Loucy (cell line): ENCODE measurements at regions not wholly inside any gene's neighbourhood (a gene's known extent, or its start where the extent isn't known, plus 50 kb on each side); places are given as distances from the start of the nearest gene placed in this dataset.

Experiments used
- H2AFZ ChIP-seq: fragments of 200-600 bp; sonication (generic); 2 replicates; pipeline ENCODE4 v1.6.0; 2016; ENCODE audit warnings: antibody characterized with exemption, mild to moderate bottlenecking, low read length, moderate library complexity
- H3F3A ChIP-seq: fragments of 200-600 bp; 2 replicates; pipeline ENCODE4 v1.6.0; 2016; ENCODE audit warnings: antibody characterized with exemption, low read depth, mild to moderate bottlenecking
- H3K27me3 ChIP-seq: fragments of 200-600 bp; sonication (generic); 2 replicates; pipeline ENCODE4 v1.6.1; 2014; ENCODE audit warnings: low read length, mild to moderate bottlenecking; ENCODE audit not compliant: insufficient read depth, poor library complexity, severe bottlenecking
- H3K36me3 ChIP-seq: fragments of 200-600 bp; sonication (generic); 2 replicates; pipeline ENCODE4 v1.6.1; 2016; ENCODE audit warnings: low read length; ENCODE audit not compliant: insufficient read depth
- H3K4me1 ChIP-seq: fragments of 200-600 bp; sonication (generic); 2 replicates; pipeline ENCODE4 v1.5.1; 2014; ENCODE audit warnings: low read length, mild to moderate bottlenecking; ENCODE audit not compliant: insufficient read depth, poor library complexity, severe bottlenecking
- H3K4me2 ChIP-seq: fragments of 200-600 bp; sonication (generic); 2 replicates; pipeline ENCODE4 v1.6.0; 2014; ENCODE audit warnings: antibody characterized with exemption, low read length, low read depth, mild to moderate bottlenecking; ENCODE audit not compliant: poor library complexity, severe bottlenecking
- H3K4me3 ChIP-seq: fragments of 200-600 bp; sonication (generic); 2 replicates; pipeline ENCODE4 v1.5.1; 2014; ENCODE audit warnings: low read length, mild to moderate bottlenecking, mixed read lengths; ENCODE audit not compliant: poor library complexity, severe bottlenecking
- H3K79me2 ChIP-seq: fragments of 200-600 bp; sonication (generic); 2 replicates; pipeline ENCODE4 v1.6.1; 2014; ENCODE audit warnings: low read length; ENCODE audit not compliant: insufficient read depth
- H3K9ac ChIP-seq: fragments of 200-600 bp; sonication (generic); 2 replicates; pipeline ENCODE4 v1.6.0; 2014; ENCODE audit warnings: mild to moderate bottlenecking, low read depth, low read length, moderate library complexity; ENCODE audit not compliant: poor library complexity, severe bottlenecking
- H3K9me2 ChIP-seq: fragments of 200-600 bp; sonication (generic); replicated peaks from 2 replicates; pipeline ENCODE4 v1.6.1; 2016; ENCODE audit warnings: low read depth, low read length, mixed read lengths
- H3K9me3 ChIP-seq: fragments of 200-600 bp; sonication (generic); 2 replicates; pipeline ENCODE4 v1.6.1; 2014; ENCODE audit warnings: mild to moderate bottlenecking, antibody characterized with exemption, low read length, low read depth; ENCODE audit not compliant: insufficient read depth
- H4K20me1 ChIP-seq: fragments of 200-600 bp; sonication (generic); 2 replicates; pipeline ENCODE4 v1.6.0; 2014; ENCODE audit warnings: antibody characterized with exemption, low read length, mild to moderate bottlenecking; ENCODE audit not compliant: insufficient read depth, poor library complexity, severe bottlenecking
- EZH2phosphoT487 ChIP-seq: fragments of 200-600 bp; IDR thresholded peaks from 2 replicates; pipeline ENCODE4 v1.6.1; 2018; ENCODE audit warnings: antibody characterized with exemption, mild to moderate bottlenecking, moderate library complexity, borderline replicate concordance
- TF ChIP-seq, protein P1 (sequence below): fragments of 200-600 bp; sonication (generic); conservative IDR thresholded peaks from 2 replicates; pipeline ENCODE4 v1.5.1; 2014; ENCODE audit warnings: mild to moderate bottlenecking, antibody characterized with exemption, low read length

DNA sequence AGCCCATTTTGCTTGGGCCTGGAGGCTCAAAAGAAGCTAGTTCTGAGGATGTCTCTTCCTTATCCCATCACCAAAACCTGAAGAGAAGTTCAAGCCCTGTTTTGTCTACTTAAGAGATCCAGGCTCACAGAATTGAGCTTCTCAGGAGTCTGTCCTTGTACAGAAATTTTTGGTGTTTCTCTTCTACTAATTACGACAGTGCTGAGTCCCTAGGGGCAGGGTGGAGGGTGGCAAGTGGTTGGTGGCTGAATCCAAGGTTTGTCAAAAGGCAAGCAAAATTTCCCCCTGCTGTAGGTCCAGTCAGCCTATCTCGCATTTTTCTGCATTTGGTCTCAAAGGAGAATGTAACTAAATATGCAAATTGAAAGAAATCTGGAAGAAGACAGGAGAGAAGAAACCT, 377.9 kb downstream of the SMARCA1 start:
- Histone ChIP-seq H3K27me3 (no peaks in the 10 kb centered on the region), H3K9me2 (no peaks in the 10 kb centered on the region), H3K9me3 (no peaks in the 10 kb centered on the region), H3K36me3 (no peaks in the 10 kb centered on the region), H3K4me1 (no peaks in the 10 kb centered on the region), H3F3A (no peaks in the 10 kb centered on the region), H3K4me2 (no peak overlapping the region), H4K20me1 (no peaks in the 10 kb centered on the region), H3K9ac (no peak overlapping the region), H3K79me2 (no peaks in the 10 kb centered on the region), H2AFZ (no peak overlapping the region), H3K4me3 (no peak overlapping the region)
- no peak for TF ChIP-seq EZH2phosphoT487
- TF ChIP-seq, protein P1, sequence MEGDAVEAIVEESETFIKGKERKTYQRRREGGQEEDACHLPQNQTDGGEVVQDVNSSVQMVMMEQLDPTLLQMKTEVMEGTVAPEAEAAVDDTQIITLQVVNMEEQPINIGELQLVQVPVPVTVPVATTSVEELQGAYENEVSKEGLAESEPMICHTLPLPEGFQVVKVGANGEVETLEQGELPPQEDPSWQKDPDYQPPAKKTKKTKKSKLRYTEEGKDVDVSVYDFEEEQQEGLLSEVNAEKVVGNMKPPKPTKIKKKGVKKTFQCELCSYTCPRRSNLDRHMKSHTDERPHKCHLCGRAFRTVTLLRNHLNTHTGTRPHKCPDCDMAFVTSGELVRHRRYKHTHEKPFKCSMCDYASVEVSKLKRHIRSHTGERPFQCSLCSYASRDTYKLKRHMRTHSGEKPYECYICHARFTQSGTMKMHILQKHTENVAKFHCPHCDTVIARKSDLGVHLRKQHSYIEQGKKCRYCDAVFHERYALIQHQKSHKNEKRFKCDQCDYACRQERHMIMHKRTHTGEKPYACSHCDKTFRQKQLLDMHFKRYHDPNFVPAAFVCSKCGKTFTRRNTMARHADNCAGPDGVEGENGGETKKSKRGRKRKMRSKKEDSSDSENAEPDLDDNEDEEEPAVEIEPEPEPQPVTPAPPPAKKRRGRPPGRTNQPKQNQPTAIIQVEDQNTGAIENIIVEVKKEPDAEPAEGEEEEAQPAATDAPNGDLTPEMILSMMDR, result no peak

DNA sequence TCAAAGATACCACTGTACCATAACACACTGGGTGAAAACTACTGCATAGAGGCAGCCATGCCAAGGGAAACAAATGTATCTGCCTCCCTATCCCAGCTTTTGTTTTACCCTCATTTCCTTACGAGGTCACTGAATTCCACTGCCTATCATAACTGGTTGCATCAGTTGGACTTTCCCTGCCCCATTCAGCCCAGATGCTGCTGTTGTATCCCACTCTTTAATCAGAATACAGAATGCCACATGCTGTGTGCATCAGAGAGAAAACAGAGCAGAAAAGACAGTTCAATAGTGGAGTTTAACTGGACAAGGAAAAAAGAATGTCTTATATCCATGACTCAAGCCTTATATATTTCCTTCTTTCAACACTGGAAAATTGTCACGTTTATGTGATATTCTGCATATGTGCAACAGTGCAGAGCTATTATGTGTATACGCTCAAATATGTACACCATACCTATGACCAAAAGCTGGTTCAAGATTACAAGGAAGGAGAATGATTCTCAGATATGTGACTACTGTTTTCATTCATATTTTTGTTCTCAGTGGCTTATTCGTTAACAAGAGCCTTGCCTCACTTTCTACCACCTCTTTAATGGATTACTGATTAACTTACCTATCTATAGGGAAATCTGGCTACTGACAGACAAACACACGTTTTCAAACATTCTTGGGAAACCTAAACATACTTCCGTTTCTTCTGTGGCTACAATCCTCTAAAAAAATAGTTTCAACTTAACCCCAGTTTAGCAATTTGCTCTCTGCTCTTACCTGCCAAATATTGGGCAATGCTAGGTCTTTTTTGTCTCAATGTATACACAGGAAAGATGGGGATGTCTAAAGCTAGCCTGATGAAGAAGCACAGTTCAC, 378.9 kb downstream of the SMARCA1 start:
- H3K9me2 ChIP-seq, result no peaks in the 10 kb centered on the region
- H3K4me1 ChIP-seq, result no peaks in the 10 kb centered on the region
- H3K4me2 ChIP-seq, result no peak overlapping the region
- H3F3A ChIP-seq, result no peaks in the 10 kb centered on the region
- H3K4me3 ChIP-seq, result no peak overlapping the region
- TF ChIP-seq EZH2phosphoT487, result no peak
- TF ChIP-seq, protein P1, result no peak
- no peaks in the 10 kb centered on the region for H3K27me3 ChIP-seq
- no peaks in the 10 kb centered on the region for H3K79me2 ChIP-seq
- no peak overlapping the region for H3K9ac ChIP-seq
- no peak overlapping the region for H2AFZ ChIP-seq
- H4K20me1 ChIP-seq, result no peaks in the 10 kb centered on the region
- H3K9me3 ChIP-seq, result no peaks in the 10 kb centered on the region
- H3K36me3 ChIP-seq, result no peaks in the 10 kb centered on the region

DNA sequence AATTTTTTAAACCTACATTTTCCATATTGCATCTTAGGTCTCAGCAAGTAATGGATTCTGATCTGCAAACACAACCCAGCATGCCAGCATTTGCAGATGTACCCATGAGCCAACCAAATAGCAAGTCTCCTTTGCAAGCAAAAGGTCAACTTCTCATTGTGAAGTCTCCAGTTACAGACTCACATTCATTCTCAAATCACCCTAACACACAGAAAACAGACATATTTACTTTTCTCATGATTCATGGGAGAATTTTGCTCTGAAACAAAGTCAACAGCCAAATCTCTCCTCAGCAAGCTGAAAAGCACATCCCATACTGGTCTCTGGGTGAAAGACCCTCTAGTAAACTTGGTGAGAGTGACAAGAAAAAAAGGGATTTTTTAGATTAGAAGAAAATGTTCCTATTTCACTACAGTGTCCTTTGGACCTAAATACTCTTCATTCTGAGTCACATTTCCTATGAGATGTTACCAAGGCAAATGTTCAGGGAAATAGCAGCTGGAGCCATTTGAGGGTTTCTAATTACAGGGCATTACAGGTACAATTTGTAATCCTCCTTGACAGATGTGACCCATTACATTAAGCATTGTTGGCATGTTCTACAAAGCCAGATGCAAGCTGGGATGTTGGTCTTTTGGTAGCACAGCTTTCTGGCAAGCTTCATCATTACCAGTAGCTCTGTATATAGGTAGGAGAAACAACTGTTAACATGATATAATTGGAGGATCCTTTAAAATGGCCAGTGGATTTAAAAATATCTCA, 383.3 kb downstream of the SMARCA1 start:
- Histone ChIP-seq H3K4me2 (no peak overlapping the region), H3K9me2 (no peaks in the 10 kb centered on the region), H4K20me1 (no peaks in the 10 kb centered on the region), H3K9ac (no peak overlapping the region), H3K9me3 (no peaks in the 10 kb centered on the region), H3K79me2 (no peaks in the 10 kb centered on the region), H3K36me3 (no peaks in the 10 kb centered on the region), H3F3A (no peaks in the 10 kb centered on the region), H3K4me3 (no peak overlapping the region), H3K27me3 (no peaks in the 10 kb centered on the region), H3K4me1 (no peaks in the 10 kb centered on the region), H2AFZ (no peak overlapping the region)
- no peak for TF ChIP-seq EZH2phosphoT487
